NCI-H1105 treated with DMSO at 0.1 percent for 48 hours (cell line): ENCODE measurements at regions not wholly inside any gene's neighbourhood (a gene's known extent, or its start where the extent isn't known, plus 50 kb on each side); places are given as distances from the start of the nearest gene placed in this dataset.
"Not testable (repeated sequence)": the region's sequence is repeated elsewhere in the genome, so short reads cannot be mapped to it uniquely, and the experiment has no call there.

Experiments
- DNase-seq: peaks from one replicate; lab custom pipeline; 2025; lab: John Stamatoyannopoulos, UW

GRCh38 chr15:77896147-77897112, 181.1 kb downstream of the TBC1D2B start:
- not testable (repeated sequence) for DNase-seq

GRCh38 chr15:77895742-77896141, 181.8 kb downstream of the TBC1D2B start:
- DNase-seq: no peak

GRCh38 chr15:77895145-77895544, 182.4 kb downstream of the TBC1D2B start:
- DNase-seq: not testable (repeated sequence)

GRCh38 chr15:77893671-77894640, 183.6 kb downstream of the TBC1D2B start:
- DNase-seq: not testable (repeated sequence)

GRCh38 chr15:77893246-77893645, 184.3 kb downstream of the TBC1D2B start:
- DNase-seq: not testable (repeated sequence)

GRCh38 chr15:77892335-77892734, 185.2 kb downstream of the TBC1D2B start:
- no peak for DNase-seq

- DNase-seq: not testable (repeated sequence)
Measured at GRCh38 chr15:77891862-77892261, 185.6 kb downstream of the TBC1D2B start.

- not testable (repeated sequence) for DNase-seq
Measured at GRCh38 chr15:77890911-77891801, 186.4 kb downstream of the TBC1D2B start.

- DNase-seq: not testable (repeated sequence)
Measured at GRCh38 chr15:77889828-77890725, 187.4 kb downstream of the TBC1D2B start.

- DNase-seq: no peak
Measured at GRCh38 chr15:77889009-77889806, 188.3 kb downstream of the TBC1D2B start.

GRCh38 chr15:77887563-77888429, 189.7 kb downstream of the TBC1D2B start:
- not testable (repeated sequence) for DNase-seq

- no peak for DNase-seq
Measured at GRCh38 chr15:77886805-77887448, 190.6 kb downstream of the TBC1D2B start.

- not testable (repeated sequence) for DNase-seq
Measured at GRCh38 chr15:77885877-77886500, 191.5 kb downstream of the TBC1D2B start.

- not testable (repeated sequence) for DNase-seq
Measured at GRCh38 chr15:77883012-77883411, 194.5 kb downstream of the TBC1D2B start.

- no peak for DNase-seq
Measured at GRCh38 chr15:77881950-77882349, 195.6 kb downstream of the TBC1D2B start.

- not testable (repeated sequence) for DNase-seq
Measured at GRCh38 chr15:77881535-77881934, 196.0 kb downstream of the TBC1D2B start.

- DNase-seq: not testable (repeated sequence)
Measured at GRCh38 chr15:77879466-77879865, 198.0 kb downstream of the TBC1D2B start.
